HG02798 (cell line): ENCODE measurements at regions not wholly inside any gene's neighbourhood (a gene's known extent, or its start where the extent isn't known, plus 50 kb on each side); places are given as distances from the start of the nearest gene placed in this dataset.
"Not testable (repeated sequence)": the region's sequence is repeated elsewhere in the genome, so short reads cannot be mapped to it uniquely, and the experiment has no call there.

ENCODE experiments used
- ATAC-seq: cut with Tn5 transposase; IDR thresholded peaks from one replicate; pipeline ENCODE4 v1.9.1; 2021; ENCODE audit warnings: mild to moderate bottlenecking; ENCODE audit not compliant: unreplicated experiment, poor library complexity

DNA sequence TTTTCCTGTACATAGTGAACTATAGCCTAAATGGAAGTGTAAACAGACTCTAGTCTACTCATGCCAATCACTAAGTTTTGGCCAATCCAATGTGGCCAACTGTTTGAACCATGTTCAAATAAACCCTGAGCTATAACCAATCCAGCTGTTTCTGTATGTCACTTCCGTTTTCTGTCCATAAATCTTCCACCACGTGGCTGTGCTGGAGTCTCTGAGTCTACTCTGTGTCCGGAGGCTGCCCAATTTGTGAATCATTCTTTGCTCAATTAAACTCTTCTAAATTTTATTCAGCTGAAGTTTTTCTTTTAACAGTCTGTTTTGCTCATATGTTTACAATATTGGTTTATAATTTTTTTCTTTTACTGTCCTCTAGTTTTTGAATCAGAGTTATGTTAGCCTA lies 112.3 kb upstream of the BANK1 start:
- ATAC-seq: no peak

GRCh38 chr4:101670897-101671296 lies 119.6 kb upstream of the BANK1 start:
- no peak for ATAC-seq

DNA sequence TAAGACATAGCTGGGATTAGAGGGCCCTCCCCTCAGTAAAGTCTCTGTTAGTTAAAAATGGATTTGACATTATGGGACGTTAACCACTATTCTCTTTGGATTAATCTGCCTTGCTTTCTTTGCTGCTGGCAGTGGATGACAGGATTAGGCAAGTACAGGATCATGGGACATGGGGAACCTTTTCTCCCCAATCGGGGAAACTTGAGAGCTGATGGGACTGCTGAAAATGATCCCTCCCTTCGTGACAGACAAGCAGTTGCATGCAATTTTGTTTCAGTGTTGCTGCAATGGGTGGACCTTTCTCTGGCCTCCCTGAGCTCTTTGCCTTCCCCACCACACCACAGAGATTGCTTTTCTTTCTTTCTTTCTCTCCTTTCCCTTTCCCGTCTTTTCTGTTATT lies 120.2 kb upstream of the BANK1 start:
- ATAC-seq: no peak

DNA sequence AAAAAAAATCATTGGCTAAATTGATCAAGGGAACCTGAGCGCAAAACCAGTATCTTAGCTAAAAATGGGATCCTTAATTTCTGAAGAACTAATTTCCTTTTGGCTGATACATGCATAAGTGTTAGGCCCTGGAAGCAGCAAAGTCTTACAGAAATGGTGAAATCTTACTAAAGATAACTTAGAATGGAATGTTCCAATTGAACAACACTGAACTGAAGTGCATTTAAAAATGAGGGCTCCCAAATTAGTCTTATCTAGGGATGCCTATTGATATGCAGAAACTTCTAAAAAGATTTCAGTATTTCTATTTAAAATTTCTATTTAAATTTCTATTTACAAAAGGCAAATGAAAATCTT lies 120.7 kb upstream of the BANK1 start:
- ATAC-seq: no peak

DNA sequence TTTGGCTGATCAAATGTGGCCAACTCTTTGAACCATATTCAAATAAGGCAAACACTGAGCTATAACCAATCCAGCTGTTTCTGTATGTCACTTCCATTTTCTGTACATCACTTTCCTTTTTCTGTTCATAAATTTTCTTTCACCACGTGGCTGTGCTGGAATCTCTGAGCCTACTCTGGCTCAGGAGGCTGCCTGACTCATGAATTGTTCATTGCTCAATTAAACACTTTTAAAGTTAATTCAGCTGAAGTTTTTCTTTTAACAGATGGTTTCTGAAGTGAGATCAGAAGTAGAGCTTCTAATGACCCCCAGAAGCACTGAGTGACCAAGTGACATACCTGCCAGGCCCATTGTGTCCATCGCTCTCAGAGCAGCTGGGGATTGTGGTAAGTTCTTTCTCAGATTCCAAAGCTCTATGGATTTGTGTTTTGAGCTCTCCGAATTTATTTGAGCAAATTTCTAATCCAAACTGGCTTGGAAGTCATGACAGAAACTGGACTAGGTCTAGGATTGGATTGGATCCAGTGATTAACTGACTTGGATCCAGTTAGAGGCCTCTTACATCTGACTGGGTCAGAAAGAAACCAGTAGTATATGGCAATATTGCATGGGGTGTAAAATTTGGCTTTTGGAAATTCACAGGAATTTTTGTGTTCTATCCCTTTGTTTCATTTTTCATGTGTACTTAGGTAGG lies 121.2 kb upstream of the BANK1 start:
- ATAC-seq: no peak

DNA sequence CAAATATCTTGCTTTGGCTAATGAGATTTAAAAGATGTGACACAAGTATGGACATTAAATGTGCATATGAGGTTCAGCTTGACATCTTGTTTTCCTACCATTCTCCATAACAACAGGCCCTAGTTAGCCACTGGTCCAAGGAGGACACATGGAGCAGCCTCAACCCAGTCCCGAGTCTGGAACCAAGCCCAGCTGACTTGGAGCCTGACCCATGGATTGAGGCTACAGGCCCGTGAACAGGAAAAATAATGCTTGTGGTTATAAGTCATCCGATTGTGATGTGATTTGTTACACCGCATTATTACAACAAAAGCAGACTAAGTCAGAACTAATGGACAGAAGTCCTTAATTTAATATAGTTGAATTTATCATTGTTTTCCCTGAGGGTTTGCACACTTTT lies 123.2 kb upstream of the BANK1 start:
- ATAC-seq: no peak

GRCh38 chr4:101660607-101661006 lies 129.9 kb upstream of the BANK1 start:
- no peak for ATAC-seq

DNA sequence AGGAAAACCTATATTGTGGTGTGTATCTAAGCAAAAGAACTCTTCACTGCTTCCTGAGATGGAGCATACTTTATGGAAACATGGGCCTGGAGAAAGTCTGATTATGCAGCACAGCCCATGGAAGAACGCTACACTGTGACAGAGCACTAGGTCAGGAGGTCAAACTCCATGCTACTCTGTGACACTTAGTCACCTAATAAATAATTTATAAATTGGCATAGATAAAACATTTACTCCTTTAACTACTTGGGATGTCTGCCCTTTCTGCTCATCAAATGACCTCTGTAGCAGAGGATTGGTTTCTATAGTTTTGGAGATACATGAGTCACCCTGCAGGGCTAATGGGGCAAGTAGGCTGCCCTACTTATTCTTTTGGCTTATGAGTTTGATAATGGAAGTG lies 134.7 kb upstream of the BANK1 start:
- ATAC-seq: no peak

- ATAC-seq: no peak
Measured at GRCh38 chr4:101655005-101655404, 135.5 kb upstream of the BANK1 start.

- ATAC-seq: no peak
Measured at GRCh38 chr4:101651778-101652177, 138.8 kb upstream of the BANK1 start.

GRCh38 chr4:101649790-101650515 lies 140.6 kb upstream of the BANK1 start:
- no peak for ATAC-seq

GRCh38 chr4:101647710-101648034 lies 142.9 kb upstream of the BANK1 start:
- ATAC-seq: no peak

DNA sequence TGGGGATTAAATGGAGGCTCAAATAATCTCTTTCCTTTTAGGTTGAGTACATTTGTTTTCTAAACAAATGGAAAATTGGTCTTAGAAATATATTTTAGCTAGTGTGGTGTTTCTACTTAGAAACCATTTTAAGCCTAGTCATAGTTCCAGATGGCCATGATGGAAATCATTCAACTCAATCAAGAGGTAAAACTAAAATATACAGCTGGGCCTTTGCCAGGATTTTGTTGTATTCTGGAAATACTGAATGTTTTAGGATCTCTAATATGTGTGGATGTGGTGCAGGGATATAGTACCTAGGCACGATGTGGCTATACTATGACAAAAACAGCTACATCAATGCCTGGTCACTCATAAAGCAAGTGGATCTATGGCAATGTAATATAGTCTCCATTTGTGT lies 146.0 kb upstream of the BANK1 start:
- no peak for ATAC-seq

DNA sequence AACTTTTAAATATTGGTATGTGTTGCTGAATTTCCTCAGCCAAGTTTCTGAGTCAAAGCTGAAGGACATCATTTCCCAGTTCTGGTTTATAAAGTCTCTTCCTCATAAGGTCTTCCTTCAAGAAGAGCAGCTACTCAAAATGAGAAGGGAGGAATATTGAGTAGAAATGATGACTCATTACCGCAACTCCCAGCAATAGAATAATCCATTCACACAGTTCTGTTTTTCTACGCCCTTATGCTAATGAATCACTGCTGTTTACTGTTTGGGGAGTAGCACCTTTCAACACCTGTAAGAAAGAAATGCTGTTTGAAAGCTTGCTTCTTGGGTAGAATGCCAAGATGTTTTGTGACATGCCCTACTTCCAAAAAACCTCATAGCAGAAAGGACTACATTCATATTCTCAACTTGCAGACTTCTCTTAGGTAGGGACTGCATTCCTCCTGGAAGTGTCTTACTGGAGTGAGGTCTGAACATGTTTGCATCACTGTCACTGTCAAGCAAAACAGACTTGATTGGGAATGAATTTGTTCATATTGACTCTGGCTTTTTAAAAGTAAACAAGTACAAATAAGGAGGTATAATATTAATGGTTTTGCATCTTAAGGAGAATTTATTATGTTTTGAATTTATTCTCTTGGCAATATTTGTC lies 147.2 kb upstream of the BANK1 start:
- ATAC-seq: no peak

GRCh38 chr4:101632766-101633165 lies 157.8 kb upstream of the BANK1 start:
- ATAC-seq: not testable (repeated sequence)

DNA sequence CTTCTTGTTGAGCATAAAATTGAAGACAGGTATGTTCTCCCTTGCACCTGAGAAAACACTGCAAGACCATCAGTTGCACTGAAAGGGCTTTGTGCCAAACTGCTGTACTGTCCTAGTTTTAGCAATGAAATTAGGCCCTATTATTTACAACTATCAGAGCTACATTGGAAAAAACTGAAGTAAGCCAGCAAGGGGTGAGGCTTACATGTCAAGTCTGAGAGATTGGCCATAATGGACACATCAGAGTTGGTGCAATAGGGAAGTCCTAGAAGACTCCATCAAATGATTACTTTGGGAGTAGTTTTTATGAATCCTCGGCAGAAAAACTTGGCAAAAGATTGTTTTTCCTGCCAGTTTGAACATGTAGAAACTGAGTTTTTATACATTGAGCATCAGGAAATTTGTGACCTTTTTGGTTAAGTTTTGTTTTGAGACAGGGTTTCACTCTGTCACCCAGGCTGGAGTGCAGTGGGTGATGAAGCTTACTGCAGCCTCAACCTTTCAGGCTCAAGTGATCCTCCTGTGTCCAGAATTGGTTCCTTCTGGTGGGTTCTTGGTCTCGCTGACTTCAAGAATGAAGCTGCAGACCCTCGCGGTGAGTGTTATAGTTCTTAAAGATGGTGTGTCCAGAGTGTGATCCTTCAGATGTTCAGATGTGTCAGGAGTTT lies 160.1 kb upstream of the BANK1 start:
- ATAC-seq: no peak

DNA sequence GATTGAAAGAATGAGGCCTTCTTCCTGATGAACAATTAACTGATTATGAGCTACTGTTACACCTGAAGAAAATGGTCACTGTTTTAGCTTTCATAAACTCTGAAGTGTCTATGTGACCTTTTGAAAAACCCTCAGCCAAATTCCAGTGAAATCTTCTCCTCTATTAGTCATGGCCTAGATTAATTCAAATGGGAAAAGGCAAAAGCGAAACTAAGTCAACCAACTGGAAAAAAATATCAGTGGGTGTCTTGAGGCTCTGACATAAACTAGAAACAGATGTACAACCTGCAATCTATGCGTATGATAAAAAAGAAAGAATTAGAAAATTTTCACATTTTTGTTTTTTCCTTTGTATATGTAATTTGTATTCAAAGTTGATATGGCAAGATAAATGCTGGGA lies 169.4 kb upstream of the BANK1 start:
- no peak for ATAC-seq

DNA sequence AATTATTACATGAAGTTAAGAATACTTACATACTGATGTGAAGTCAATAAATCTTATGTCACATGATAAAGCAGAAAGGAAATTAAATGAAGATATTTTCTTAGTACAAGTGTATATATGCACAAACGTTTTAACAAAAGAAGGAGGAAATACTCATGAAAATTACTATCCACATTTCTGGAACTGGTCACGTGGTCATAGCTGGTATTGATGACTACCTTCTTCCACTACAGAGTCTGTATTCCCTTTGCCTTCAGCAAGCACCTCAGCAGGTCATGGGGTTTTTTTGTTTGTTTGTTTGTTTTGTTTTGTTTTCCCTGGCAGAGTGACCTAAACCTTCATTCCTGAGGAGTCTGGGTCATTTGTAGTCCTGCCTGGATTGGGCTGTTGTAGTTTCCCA lies 174.9 kb upstream of the BANK1 start:
- no peak for ATAC-seq

GRCh38 chr4:101606989-101607388 lies 183.5 kb upstream of the BANK1 start:
- not testable (repeated sequence) for ATAC-seq

DNA sequence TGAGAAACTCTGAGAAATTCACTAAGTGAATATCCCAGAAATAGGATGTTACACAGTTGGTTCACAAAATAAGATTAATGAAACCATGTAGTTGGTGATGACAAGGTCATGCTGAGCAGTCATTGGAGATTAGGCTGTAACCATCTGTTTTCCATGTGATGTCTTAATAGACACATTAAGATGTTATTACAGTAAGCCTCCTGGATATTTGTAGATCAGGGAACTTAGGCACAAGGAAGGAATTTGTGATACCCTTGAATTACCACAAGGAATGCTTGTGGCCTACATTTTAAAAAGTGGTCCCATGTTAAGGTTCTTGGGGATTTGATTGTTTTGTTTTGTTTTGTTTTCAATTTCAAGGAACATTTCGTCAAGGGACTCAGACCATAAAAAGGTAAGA lies 185.6 kb upstream of the BANK1 start:
- no peak for ATAC-seq

- ATAC-seq: no peak
Measured at GRCh38 chr4:101600287-101600686, 190.2 kb upstream of the BANK1 start.
